Kidney (tissue), 13 donors: ENCODE measurements at regions not wholly inside any gene's neighbourhood (a gene's known extent, or its start where the extent isn't known, plus 50 kb on each side); places are given as distances from the start of the nearest gene placed in this dataset.
"Not testable (repeated sequence)": the region's sequence is repeated elsewhere in the genome, so short reads cannot be mapped to it uniquely, and the experiment has no call there.

ENCODE experiments used
- DNase-seq, 5 donors: peaks; one replicate each; pipeline ENCODE4 v3.0.0-alpha.2; 2013 to 2020
- FAIRE-seq: peaks from 2 replicates; lab custom pipeline; 2012; peaks lifted over from hg19 to GRCh38; lab: Jason Lieb, UNC
- H3K27ac ChIP-seq, 2 donors: one replicate each; pipeline ENCODE4 v1.7.0; 2013; ENCODE audit warnings: low read depth in 2 of 2, low read length in 2 of 2, inconsistent platforms in 1 of 2
- H3K27me3 ChIP-seq: one replicate; pipeline ENCODE4 v1.7.1; 2013; ENCODE audit warnings: low read length, inconsistent platforms; ENCODE audit not compliant: control insufficient read depth, insufficient read depth
- H3K36me3 ChIP-seq, 3 donors: one replicate each; pipeline versions ENCODE4 v1.7.0 to v1.7.1; 2013; ENCODE audit warnings: low read length in 3 of 3, control low read depth in 1 of 3, inconsistent platforms in 1 of 3; ENCODE audit not compliant: insufficient read depth in 3 of 3, control insufficient read depth in 2 of 3
- H3K4me1 ChIP-seq, 3 donors: one replicate each; pipeline versions ENCODE4 v1.7.0 to v1.7.1; 2013; ENCODE audit warnings: low read length in 3 of 3, inconsistent platforms in 1 of 3, low read depth in 1 of 3; ENCODE audit not compliant: control insufficient read depth in 2 of 3, insufficient read depth in 2 of 3
- H3K4me3 ChIP-seq, 3 donors: one replicate each; pipeline versions ENCODE4 v1.7.0 to v1.8.1; 2013; ENCODE audit warnings: low read length in 3 of 3, control low read depth in 1 of 3, inconsistent platforms in 1 of 3
- H3K9ac ChIP-seq, 3 donors: one replicate each; pipeline versions ENCODE4 v1.7.0 to v1.7.1; 2013; ENCODE audit warnings: low read length in 3 of 3, control low read depth in 1 of 3, inconsistent platforms in 1 of 3
- H3K9me3 ChIP-seq, 3 donors: one replicate each; pipeline versions ENCODE4 v1.7.0 to v1.7.1; 2013; ENCODE audit warnings: low read length in 3 of 3, control low read depth in 1 of 3, inconsistent platforms in 1 of 3; ENCODE audit not compliant: control insufficient read depth in 2 of 3, insufficient read depth in 1 of 3
- intact Hi-C: fragments of 100-400 bp; cut with DNase I; formaldehyde crosslinking; loops from one replicate; pipeline ENCODE4 v1.11.1; 2022
- TF ChIP-seq, protein P1 (sequence below): IDR thresholded peaks from 3 replicates; pipeline ENCODE4 v1.5.1; 2012; ENCODE audit warnings: mild to moderate bottlenecking, moderate library complexity, borderline replicate concordance; ENCODE audit not compliant: insufficient read depth; ENCODE audit errors: extremely low read depth
- donor health status: control.
- donor health status: control.
- donor health status: control.
- donor health status: control.
- donor health status: control.
- donor health status: DM: yes; HTN: yes; CAD: no.
- donor health status: Normal renal cell carcinoma (clear cell type).

DNA sequence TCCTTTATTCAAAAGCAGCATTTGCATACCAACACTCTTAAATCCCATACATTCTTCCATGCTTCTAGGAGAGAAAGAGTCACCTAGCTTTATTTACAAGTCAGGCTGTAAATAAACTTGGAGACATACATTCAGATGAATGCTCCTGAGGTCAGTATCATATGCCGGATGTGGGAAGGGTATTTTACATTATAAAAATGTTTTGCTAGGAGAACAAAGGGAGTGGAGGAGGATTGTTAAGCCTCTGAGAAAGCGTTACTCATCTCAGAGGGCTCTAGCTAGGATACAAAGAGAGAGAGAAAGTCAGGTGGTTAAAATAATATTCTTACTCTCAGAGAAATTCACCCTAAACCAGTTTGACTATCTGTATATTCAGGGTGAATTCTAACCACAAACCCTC lies 300.9 kb upstream of the NPSR1 start:
- intact Hi-C loops, result no loop called here
- FAIRE-seq (no peak), DNase-seq (no peak)
- H3K4me1 ChIP-seq, result no peaks in the 10 kb centered on the region
- H3K9me3 ChIP-seq, result no peaks in the 10 kb centered on the region
- no peaks in the 10 kb centered on the region for H3K27me3 ChIP-seq
- no peak overlapping the region for H3K4me3 ChIP-seq
- TF ChIP-seq, protein P1, sequence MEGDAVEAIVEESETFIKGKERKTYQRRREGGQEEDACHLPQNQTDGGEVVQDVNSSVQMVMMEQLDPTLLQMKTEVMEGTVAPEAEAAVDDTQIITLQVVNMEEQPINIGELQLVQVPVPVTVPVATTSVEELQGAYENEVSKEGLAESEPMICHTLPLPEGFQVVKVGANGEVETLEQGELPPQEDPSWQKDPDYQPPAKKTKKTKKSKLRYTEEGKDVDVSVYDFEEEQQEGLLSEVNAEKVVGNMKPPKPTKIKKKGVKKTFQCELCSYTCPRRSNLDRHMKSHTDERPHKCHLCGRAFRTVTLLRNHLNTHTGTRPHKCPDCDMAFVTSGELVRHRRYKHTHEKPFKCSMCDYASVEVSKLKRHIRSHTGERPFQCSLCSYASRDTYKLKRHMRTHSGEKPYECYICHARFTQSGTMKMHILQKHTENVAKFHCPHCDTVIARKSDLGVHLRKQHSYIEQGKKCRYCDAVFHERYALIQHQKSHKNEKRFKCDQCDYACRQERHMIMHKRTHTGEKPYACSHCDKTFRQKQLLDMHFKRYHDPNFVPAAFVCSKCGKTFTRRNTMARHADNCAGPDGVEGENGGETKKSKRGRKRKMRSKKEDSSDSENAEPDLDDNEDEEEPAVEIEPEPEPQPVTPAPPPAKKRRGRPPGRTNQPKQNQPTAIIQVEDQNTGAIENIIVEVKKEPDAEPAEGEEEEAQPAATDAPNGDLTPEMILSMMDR, result no peak
- H3K9ac ChIP-seq, result no peak overlapping the region
- no peak overlapping the region for H3K27ac ChIP-seq
- no peaks in the 10 kb centered on the region for H3K36me3 ChIP-seq

DNA sequence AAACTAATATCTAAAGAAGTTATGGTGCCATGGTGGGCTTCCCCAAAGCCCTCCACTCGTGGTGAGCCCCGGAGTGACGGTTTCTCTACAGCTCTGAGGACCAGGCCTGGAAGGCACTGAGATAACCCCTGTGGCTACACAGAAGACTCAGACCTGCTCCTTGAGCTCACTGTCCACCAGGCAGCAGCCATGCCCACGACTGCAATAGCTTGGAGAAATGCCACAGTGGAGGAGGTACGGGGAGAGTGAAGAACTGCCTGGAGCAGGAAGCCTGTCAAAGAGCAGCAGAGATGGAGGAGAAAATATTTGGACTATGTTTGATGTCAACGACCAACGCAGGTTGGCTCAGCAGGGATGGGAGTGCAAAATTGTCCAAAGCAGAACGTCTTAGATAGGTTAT lies 300.1 kb upstream of the NPSR1 start:
- Histone ChIP-seq H3K9ac (no peak overlapping the region), H3K4me3 (no peak overlapping the region), H3K36me3 (no peaks in the 10 kb centered on the region), H3K27ac (no peak overlapping the region), H3K4me1 (no peaks in the 10 kb centered on the region), H3K9me3 (no peaks in the 10 kb centered on the region), H3K27me3 (no peaks in the 10 kb centered on the region)
- TF ChIP-seq, protein P1, result no peak
- DNase-seq, result no peak
- no peak for FAIRE-seq
- intact Hi-C loops, result no loop called here

DNA sequence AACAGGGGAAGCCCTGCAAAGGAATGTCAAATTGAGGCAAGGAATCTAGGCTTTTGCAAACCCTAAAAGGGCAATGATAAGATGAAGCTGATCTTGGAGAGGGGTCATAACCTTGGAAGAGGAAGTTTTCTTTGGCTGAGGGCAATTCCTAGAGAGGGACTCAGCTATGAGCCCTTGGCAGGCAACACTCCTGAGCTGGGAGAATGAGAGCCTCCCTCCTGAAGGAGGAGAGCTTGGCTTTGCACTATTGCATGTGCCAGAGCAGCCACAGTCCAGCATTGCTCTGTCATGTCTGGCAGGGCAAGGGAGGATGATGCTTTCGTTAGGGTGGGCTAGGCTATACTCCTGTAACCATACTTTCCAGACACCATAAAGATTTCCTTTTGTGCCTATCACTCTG lies 299.4 kb upstream of the NPSR1 start:
- H3K9me3 ChIP-seq, H3K9ac ChIP-seq, H3K27ac ChIP-seq, H3K4me3 ChIP-seq, DNase-seq, H3K36me3 ChIP-seq, intact Hi-C loops, FAIRE-seq, H3K27me3 ChIP-seq, H3K4me1 ChIP-seq: not testable (repeated sequence)

DNA sequence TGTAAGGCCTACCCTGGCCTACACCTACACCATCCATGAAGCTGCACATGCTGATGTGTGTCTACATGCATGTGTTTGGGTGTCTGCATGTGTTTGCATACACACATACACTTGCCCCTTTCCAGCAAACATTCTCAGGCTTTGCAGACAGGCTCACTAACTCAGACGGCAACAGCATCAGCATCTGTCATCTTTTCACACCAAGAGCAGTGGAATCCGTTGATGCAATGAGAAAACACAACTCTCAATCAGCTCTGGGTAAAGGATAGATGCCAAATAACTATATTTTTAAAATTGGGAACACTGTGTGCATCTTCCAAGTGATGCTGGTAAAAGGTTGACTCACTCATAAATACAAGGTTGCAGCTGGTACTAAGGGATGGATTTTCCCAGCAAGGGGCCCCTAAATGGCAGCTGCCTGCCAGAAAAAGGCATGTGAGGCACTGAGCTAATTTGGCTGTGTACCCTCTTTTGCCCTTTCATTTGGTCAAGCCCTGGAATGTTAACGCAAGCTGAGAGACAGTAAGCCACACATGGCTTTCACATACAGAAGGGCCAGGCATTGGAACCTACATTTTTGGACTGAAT lies 296.3 kb upstream of the NPSR1 start:
- TF ChIP-seq, protein P1, result no peak
- FAIRE-seq (no peak), DNase-seq (no peak)
- intact Hi-C loops, result no loop called here
- Histone ChIP-seq H3K9me3 (no peaks in the 10 kb centered on the region), H3K27me3 (no peaks in the 10 kb centered on the region), H3K4me3 (no peak overlapping the region), H3K36me3 (no peaks in the 10 kb centered on the region), H3K4me1 (no peaks in the 10 kb centered on the region), H3K27ac (no peak overlapping the region), H3K9ac (no peak overlapping the region)
